GM12874 (cell line): ENCODE measurements at regions not wholly inside any gene's neighbourhood (a gene's known extent, or its start where the extent isn't known, plus 50 kb on each side); places are given as distances from the start of the nearest gene placed in this dataset.

ENCODE experiments used
- TF ChIP-seq, protein P1 (sequence below): IDR thresholded peaks from 2 replicates; pipeline ENCODE4 v1.5.1; 2011; ENCODE audit warnings: low read depth, mild to moderate bottlenecking, control low read depth, low read length, moderate library complexity; ENCODE audit not compliant: insufficient read depth

- TF ChIP-seq, protein P1, sequence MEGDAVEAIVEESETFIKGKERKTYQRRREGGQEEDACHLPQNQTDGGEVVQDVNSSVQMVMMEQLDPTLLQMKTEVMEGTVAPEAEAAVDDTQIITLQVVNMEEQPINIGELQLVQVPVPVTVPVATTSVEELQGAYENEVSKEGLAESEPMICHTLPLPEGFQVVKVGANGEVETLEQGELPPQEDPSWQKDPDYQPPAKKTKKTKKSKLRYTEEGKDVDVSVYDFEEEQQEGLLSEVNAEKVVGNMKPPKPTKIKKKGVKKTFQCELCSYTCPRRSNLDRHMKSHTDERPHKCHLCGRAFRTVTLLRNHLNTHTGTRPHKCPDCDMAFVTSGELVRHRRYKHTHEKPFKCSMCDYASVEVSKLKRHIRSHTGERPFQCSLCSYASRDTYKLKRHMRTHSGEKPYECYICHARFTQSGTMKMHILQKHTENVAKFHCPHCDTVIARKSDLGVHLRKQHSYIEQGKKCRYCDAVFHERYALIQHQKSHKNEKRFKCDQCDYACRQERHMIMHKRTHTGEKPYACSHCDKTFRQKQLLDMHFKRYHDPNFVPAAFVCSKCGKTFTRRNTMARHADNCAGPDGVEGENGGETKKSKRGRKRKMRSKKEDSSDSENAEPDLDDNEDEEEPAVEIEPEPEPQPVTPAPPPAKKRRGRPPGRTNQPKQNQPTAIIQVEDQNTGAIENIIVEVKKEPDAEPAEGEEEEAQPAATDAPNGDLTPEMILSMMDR = no peak
These were observed 275.3 kb downstream of the TMX3 start for GRCh38 chr18:68439642-68440041.

- TF ChIP-seq, protein P1 = no peak
These were observed 275.9 kb downstream of the TMX3 start for GRCh38 chr18:68438983-68439382.

- TF ChIP-seq, protein P1 = no peak
These were observed 276.4 kb downstream of the TMX3 start for GRCh38 chr18:68438536-68438935.

DNA sequence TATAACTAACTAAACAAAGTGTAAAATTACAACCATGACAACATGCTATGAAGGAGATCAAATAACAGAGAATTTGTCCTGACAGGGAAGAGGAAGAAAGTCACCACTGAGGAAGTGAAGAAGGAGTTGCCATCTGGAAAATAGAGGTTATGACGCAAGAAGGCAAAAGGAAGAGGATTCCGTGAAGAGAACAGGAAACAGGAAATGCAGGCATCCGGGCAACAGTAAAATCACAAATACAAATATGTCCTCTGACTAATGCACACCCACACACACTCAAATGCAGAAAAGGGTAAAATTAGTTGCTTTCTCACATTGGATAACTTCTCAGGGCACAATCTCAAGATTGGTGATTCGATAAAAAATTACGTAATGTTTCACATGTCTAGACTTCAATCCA, 278.4 kb downstream of the TMX3 start:
- TF ChIP-seq, protein P1 = no peak

DNA sequence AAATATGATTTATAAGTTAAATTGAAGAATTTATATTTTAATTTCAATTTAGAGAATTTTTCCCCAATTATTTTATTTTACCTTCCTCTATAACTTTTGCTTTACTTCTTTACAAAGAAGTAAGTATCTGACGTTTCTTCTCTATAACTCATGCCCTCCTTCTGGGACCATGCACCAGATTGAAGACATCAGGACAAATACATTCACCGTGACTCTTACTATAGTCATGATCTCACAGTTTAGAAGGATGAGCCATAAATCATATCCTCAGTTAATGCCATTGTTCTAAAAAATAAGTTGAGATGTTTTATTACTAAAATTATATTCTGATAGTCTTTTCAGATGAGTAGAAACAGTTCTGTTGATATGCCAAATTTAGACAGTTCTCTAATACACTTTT, 279.3 kb downstream of the TMX3 start:
- TF ChIP-seq, protein P1 = no peak

GRCh38 chr18:68431922-68432198, 283.0 kb downstream of the TMX3 start:
- TF ChIP-seq, protein P1 = no peak

- TF ChIP-seq, protein P1 = no peak
These were observed 283.6 kb downstream of the TMX3 start for GRCh38 chr18:68431111-68431921.
